ENCODE measurements at regions not wholly inside any gene's neighbourhood (a gene's known extent, or its start where the extent isn't known, plus 50 kb on each side); places are given as distances from the start of the nearest gene placed in this dataset.

GRCh38 chr9:115300116-115300515 lies 182.2 kb upstream of the TNC start:
- TF ChIP-seq CTCF (IDR thresholded peaks at IDR 0.05; ENCODE audit: borderline replicate concordance, extremely low read depth, low read length, poor library complexity, severe bottlenecking) (no peak), EZH2 (IDR thresholded peaks at IDR 0.05; ENCODE audit: borderline replicate concordance, low read depth, low read length, severe bottlenecking) (no peak)

All from DND-41 (cell line).